ENCODE measurements at regions not wholly inside any gene's neighbourhood (a gene's known extent, or its start where the extent isn't known, plus 50 kb on each side); places are given as distances from the start of the nearest gene placed in this dataset.

GRCh38 chr6:126152372-126152745, 166.0 kb downstream of the TRMT11 start:
- no peak for DNase-seq

GRCh38 chr6:126153661-126154060, 167.3 kb downstream of the TRMT11 start:
- DNase-seq = no peak

- no peak for DNase-seq
Observed at GRCh38 chr6:126156973-126157372, 170.6 kb downstream of the TRMT11 start.

GRCh38 chr6:126167726-126168125, 172.2 kb upstream of the CENPW start:
- no peak for DNase-seq

GRCh38 chr6:126170433-126170832, 169.5 kb upstream of the CENPW start:
- no peak for DNase-seq

- no peak for DNase-seq
Observed at GRCh38 chr6:126170978-126171382, 168.9 kb upstream of the CENPW start.

GRCh38 chr6:126172131-126172530, 167.8 kb upstream of the CENPW start:
- no peak for DNase-seq

- DNase-seq = no peak
Observed at GRCh38 chr6:126173265-126173664, 166.7 kb upstream of the CENPW start.

GRCh38 chr6:126174697-126175096, 165.2 kb upstream of the CENPW start:
- DNase-seq = no peak

- no peak for DNase-seq
Observed at GRCh38 chr6:126175251-126175650, 164.7 kb upstream of the CENPW start.

- DNase-seq = no peak
Observed at GRCh38 chr6:126176282-126176681, 163.6 kb upstream of the CENPW start.

GRCh38 chr6:126180585-126180984, 159.3 kb upstream of the CENPW start:
- DNase-seq = no peak

GRCh38 chr6:126181173-126181741, 158.7 kb upstream of the CENPW start:
- DNase-seq = no peak

- no peak for DNase-seq
Observed at GRCh38 chr6:126181890-126182289, 158.0 kb upstream of the CENPW start.

- no peak for DNase-seq
Observed at GRCh38 chr6:126182650-126183311, 157.1 kb upstream of the CENPW start.

GRCh38 chr6:126185774-126186173, 154.1 kb upstream of the CENPW start:
- no peak for DNase-seq

GRCh38 chr6:126188279-126188909, 151.5 kb upstream of the CENPW start:
- no peak for DNase-seq

GRCh38 chr6:126195625-126196236, 144.2 kb upstream of the CENPW start:
- no peak for DNase-seq

GRCh38 chr6:126198631-126199030, 141.3 kb upstream of the CENPW start:
- no peak for DNase-seq

GRCh38 chr6:126199466-126199865, 140.4 kb upstream of the CENPW start:
- DNase-seq = no peak

GRCh38 chr6:126202707-126203106, 137.2 kb upstream of the CENPW start:
- DNase-seq = no peak

GRCh38 chr6:126204126-126204525, 135.8 kb upstream of the CENPW start:
- no peak for DNase-seq

GRCh38 chr6:126204598-126204997, 135.3 kb upstream of the CENPW start:
- no peak for DNase-seq

Data from DMS79 (cell line).